ENCODE measurements at regions not wholly inside any gene's neighbourhood (a gene's known extent, or its start where the extent isn't known, plus 50 kb on each side); places are given as distances from the start of the nearest gene placed in this dataset.

DNA sequence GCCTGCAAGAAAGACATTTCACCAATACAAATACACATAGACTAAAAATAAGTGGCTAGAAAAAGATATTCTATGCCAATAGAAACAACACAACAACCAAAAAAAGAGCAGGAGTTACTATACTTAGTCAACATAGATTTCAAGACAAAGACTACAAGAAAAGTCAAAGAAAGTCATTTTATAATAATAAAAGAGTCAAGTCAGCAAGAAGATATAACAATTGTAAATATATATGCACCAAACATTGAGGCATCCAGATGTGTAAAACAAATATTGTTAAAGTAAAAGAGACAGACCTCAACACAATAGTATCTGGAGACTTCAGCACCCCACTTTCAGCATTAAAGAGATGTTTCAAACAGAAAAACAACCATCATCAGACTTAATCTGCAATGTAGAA is 104.6 kb downstream of the AMY1C start:
- DNase-seq = no peak

DNA sequence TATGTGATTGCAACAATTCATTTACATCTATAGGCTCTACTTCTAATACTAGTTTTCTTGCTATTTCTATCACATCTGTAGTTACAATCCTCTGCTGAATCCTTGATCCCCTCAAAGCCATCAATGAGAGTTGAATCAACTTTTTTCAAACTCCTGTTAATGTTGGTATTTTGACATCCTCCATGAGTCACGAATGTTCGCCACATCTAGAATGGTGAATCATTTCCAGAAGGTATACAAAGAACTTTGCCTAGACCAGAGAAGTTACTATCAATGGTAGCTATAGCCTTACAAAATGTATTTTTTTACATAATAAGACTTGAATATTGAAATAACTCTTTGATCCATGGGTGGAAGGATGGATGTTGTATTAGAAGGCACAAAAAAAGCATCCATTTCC is 110.0 kb downstream of the AMY1C start:
- no peak for DNase-seq

DNA sequence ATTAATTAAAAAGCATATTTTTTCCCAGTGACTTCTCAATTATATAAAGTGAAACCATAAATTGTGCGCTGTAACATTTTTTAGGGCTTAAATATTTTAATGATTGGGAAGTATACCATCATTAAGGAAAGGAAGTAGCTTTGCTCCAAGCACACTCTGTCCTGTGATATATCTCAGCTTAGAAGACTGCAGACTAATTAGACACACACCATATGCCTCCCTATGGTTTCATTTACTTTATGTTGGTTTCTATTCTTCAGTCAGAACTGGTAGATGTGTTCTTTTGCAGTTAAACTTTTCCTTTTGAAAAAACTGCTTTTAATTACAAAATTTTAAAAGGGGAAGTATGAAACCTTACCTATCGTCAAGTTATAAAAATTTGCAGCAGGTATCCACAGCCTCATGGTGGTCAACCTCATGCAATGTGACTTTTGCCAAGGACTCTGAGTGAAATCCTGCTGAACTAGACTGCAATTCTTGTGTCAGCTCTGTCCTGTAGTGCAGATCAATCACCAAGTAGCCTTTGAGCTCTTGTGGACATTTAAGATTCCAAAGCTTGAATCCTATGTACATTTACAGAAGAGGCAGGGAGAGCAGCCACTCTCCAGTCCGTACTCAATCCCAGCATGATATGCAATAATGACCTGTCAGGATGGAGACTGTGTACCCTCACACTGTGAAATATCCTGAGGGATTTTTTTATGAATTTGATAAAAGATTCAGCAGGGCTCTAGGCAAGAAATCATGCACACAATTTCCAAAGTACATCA is 149.1 kb downstream of the AMY1C start:
- DNase-seq = no peak

DNA sequence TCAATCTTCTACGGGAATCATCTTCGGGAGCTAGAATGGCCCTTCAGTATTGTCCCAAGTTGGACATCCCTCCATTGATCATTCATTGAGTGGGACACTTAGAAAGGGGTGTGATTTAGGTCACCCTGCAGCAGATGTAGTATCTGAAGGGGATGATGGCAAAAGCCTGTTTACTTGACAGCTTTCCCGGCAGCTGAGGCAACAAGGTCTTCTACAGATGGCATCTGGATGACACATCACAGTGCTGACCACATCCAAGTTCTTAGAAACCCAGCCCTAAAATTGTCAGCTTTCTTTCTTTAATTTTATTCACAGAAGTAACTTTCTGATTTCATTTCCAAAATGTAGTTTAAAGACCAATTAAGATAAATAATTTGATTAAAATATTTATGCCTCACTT is 150.3 kb downstream of the AMY1C start:
- DNase-seq = no peak

DNA sequence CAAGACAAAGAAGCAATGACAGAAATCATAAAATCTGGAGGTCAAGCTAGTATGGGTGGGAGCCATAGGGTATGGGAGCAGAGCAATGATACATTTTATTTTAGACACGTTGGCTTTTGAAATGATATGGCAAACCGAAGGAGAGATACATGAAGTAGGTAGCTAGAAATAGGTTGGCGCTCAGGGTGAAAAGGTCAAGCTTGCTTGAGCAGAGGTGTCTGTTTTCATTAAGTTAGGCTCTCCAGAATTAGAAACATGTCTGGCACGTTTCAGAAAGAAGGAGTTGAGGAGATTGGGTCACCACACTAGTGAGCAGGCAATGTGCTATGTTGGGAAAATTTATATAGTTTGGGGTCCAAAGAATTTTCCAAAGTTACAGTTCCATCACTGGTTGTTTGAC is 151.4 kb downstream of the AMY1C start:
- no peak for DNase-seq

DNA sequence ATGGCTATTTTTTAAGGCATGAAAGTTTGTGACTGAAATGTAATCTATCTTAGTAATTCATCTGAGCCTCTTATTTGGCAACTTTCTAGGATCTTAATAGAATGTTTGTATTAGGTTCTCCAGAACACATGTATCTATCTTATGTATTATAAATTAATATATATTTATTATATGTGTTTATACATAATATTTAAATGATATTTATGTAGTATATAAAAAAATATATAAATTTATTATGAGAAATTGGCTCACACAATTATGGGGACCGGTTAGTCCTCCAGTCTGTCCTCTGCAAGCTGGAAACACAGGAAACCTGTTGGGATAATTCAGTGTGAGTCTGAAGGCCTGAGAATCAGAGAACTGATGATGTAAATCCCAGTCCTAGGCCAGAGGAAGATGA is 155.7 kb downstream of the AMY1C start:
- no peak for DNase-seq

DNA sequence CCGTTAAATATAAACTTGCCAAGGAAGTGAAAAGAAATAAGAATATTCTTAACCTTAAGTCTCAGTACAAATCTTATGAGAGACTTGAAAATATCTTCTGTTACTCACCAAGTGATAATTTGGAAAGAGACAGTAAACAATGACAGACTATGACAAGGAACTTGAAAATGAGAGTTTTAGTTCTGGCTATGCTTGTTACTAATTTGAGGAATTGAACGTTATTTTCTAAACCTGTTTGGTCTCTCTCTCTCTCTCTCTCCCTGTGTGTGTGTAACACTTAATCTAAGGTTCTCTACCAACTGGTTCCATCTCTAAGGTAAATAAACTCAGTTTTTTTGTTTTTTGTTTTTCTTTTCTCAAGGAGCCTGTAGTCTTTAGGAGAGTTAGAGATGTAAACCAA is 161.8 kb downstream of the AMY1C start:
- DNase-seq = no peak

DNA sequence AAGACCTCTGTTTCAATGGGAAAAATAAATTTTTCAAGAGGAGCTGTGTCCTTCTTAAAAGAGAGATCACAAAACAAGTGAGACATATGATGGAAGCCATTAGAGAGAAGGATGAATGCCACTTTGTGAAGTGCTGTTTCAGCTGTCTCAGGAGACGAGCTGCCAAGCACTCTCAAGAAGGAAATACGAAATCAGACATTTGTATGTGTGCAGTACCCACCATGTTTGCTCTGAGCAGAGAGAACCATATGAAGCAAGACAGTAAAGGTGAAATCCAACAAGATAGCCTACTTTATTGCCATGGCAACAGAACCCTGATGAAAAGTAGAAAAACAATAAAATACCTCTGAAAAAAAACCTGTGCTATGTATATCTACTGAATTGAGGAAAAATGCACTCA is 168.1 kb downstream of the AMY1C start:
- DNase-seq = no peak

DNA sequence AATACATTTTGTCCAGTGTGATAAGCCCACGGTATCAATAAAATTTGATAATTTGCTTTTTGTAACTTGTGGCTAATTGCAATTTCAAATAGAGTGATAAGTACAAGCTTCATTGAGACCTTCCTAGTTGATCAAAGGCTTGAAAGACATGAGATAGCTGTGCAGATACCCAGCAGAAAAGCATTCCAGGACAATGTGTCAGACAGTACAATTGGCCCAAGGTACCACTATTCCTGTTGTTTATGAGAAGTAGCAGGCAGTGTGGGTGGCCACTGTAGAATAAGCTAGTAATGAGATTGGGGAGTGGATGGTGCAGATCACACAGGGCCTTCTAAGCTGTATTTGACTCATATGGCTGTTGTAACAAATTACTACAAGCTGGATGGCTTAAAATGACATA is 182.2 kb downstream of the AMY1C start:
- no peak for DNase-seq

DNA sequence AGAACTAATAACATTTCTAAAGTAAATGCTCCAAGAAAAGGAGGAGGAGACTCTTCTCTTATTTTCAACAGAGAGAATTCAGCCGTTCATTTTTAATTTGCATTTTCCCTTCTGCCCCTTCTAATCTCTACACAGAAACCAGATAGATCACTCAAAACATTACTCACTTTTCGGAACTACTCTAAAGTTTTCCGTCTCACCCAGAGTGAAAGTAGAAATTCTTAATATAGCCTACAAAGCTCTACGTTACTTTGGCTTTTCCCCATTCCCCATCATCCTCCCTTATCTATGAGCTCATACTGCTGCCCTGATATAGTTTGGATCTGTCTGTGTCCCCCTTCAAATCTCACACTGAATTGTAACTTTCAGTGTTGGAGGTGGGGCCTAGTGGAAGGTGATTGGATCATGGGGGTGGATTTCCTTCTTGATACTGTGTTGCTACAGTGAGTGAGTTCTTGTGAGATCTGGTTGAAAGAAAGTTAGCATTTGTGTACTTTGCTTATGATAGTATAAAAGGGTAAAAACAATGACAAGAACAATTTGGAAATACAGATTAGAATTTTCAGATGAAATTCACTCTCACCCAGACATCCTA is 188.2 kb downstream of the AMY1C start:
- DNase-seq = no peak

DNA sequence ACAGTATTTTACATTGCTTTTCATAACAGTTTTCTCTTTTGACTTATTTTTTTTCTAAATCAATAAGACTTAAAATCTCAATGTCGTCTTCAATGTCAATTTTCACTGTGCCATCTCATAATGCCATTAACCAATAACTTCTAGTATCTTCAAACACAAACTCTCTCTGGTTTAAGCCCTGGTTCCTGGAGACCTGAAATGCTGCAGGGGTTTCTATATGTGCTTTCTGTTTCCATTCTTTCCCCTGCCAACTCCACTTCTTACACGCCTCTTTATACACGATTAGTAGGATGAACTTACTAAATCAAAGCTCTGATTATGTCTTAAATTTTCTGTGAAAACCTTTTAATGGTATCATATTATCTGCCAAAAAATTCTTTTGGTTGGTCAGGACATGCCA is 191.4 kb downstream of the AMY1C start:
- DNase-seq = no peak

DNA sequence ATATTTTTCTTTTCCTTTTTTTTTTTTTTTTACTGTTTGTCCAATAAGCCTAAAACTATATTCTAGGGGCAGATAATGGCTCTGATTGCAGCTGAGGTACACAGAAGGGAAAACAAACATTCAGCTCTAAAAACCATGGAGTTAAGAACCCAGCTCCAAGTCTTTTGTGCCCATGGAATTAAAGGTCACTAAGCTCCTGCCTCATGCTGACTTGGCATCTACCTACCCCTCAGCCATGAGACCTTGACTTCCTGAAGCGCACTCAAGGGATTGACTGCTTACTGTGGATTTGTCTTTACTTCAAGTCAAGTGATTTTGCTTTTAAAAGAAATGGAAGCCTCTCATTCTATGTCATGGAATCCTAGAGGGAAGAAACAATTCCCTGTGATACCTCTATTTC is 192.3 kb downstream of the AMY1C start:
- DNase-seq = no peak

DNA sequence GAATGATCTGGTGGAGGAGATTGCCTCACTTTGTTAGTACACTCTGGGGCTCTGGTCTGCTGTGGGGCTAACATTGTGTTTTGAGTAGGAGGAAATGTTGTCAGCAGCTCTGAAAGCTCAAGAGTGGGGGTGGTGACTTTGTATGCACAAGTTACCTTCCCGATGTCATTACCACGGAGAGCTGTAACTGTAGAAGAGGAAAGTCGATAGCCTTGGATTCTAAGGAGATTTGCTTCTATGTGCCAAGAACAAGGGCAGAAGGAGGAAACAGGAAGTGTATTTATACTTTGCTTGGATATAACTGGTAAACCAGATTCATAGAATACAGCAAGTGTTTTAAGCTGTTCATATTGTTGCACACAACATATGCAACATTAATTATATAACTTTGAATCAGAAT is 196.1 kb downstream of the AMY1C start:
- no peak for DNase-seq

DNA sequence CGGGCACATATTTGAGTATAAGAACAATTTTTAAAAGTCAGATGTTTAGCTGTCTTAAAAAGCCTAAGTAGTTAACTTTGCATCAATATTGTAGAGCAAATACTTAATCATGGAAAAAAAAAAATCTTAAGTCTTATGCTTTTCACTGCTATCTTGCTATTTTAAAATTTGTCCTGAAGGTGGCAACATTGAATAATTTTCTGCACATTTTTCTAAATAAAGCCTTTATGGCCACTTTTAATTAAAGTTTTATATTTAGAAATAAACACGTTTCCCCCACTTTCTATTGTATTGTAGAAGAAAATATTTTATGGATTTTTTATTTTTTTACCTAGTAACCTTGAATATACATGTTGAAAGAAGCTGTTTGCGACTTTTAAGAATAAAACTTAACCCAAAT is 198.8 kb downstream of the AMY1C start:
- DNase-seq = no peak

DNA sequence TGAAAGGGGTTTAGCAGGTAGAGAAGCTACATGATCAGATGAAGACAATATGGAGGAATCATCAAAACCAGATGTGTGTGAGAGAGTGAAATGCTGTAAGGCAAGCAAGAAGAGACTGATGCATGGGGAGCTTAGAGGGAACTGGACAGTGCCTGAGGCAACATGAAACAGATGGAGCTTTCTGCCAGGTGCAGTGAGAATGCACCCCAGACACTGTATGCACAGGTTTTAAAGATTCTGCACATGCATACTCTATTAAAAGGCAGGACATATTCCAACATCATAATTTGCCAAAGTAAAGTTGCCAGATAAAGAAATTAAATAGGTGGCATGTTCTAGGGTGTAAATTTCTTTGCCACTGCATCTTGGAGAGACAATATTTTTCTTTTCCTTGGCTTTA is 200.1 kb downstream of the AMY1C start:
- no peak for DNase-seq

DNA sequence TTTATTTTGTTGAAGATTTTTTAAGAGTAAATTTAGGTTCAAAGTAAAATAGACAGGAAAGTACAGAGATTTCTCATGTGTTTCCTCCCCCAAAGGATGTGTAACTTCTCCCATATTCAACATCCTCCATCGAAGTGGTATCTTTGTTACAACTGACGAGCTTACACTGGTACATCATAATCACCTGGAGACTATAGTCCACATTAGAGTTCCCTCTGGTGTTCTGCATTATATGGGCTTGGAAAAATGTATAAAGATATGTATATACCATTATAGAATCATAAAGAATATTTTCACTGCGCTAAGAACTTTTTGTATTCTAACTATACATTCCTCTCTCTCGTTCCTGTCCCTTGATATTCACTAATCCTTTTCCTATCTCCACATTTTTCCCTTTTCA is 203.7 kb downstream of the AMY1C start:
- DNase-seq = no peak

DNA sequence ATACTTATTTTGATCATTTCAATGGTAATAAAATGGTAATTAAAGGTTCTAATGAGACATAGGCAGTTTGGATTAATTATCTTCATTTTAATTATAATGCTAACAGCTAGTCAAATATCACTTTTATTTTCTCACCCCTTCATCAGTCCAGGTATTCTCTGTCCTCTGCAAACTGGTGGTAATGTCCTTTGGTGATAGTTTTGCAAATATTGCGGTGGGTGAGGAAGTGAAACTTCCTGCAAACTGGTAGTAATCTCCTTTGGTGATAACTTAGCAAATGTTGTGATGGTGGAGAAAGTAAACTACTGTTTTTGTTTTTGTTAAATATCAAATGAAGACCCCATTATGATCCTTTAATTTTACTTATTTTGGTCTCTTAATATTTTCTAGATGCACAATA is 209.0 kb downstream of the AMY1C start:
- DNase-seq = no peak

DNA sequence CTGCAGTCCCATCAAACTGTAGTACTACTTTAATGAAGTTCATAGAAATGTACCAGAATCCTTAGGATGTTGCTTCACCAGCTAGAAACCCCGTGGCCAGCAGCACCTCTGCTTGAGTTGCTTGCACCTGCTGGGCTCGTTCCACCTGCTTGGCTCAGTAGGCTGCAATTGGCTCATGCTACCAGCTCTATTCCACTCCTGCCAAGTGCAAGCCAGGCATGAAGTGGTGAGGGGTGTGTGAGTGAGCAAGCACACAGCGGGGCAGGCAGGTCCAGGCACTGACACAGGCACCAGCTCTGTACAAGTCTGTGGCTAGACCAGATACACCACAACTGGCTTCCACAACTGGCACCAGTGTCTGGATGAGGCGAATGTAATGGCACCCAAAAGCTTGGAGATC is 209.9 kb downstream of the AMY1C start:
- no peak for DNase-seq

DNA sequence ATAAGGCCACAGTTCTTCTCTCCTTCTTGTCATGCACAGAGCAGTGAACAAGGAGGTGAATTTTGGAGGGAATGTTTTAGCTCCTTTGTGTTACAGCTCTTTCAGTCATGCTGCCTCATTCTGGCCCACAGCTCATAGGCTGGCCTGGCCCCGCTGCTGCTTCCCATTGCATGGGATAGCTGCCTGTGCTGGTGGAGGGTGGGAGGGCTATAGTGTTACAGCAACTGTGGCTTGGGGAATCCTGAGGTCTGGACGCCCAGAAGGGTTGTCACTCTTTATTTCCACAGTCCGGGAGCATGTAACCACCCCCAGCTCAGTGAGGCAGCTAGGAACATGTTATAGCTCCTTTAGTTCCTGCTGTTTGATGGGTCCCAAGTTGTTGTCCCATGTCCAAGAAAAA is 210.3 kb downstream of the AMY1C start:
- no peak for DNase-seq

DNA sequence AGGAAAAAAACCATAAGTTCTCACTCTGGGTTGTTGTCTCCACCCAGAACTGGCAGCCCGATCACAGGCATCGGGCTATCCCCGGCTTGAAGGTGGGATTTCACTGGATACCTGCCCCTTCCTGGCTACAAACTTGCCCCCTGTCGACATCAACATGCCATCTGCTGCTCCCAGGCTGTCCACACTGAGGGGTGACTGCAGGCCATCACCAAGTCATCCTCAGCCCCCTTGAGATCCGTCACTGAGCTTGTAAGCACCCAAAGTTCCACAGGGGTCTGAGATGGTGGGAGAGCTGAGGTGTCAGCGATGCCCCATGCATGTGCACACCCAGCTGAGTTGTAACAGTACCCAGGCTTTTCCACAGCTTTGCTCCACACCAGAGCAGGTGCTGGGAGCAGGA is 211.0 kb downstream of the AMY1C start:
- DNase-seq = no peak

DNA sequence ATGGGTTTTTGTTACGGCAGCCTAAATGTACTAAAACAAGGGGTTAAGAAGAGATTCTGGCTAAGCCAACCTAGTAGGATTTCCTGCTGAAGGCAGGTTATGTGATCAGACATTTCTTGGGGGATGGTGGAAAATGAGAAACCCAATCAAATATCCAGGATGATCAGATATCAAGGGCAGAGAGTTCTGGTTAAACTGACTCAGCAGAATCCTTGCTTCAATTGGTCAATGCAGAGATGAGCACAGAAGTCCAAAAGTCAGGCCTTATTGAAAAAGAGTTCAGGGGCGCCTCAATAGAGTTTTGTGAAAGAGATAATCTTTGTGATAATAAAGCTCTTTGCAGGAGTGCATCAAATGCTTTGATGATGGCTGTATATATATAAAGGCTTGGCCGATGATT is 237.1 kb downstream of the AMY1C start:
- no peak for DNase-seq

DNA sequence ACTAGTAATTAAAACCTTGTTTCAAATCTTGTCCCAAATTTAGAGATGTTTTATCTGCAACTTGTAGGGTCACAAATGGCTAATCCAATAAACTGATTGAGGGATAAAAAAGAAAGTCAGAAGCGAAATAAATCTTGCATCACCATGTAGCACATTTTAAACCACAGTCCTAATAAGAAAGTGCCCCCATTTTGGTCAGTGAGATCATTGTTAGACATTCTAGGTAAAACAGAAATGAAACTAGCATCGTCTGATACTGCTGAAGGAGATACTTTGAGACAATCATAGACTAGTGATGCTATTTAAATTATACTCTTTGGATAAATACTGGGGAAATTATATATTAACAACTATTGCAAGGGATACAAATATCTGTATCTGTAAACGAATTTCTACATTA is 247.9 kb downstream of the AMY1C start:
- DNase-seq = no peak

DNA sequence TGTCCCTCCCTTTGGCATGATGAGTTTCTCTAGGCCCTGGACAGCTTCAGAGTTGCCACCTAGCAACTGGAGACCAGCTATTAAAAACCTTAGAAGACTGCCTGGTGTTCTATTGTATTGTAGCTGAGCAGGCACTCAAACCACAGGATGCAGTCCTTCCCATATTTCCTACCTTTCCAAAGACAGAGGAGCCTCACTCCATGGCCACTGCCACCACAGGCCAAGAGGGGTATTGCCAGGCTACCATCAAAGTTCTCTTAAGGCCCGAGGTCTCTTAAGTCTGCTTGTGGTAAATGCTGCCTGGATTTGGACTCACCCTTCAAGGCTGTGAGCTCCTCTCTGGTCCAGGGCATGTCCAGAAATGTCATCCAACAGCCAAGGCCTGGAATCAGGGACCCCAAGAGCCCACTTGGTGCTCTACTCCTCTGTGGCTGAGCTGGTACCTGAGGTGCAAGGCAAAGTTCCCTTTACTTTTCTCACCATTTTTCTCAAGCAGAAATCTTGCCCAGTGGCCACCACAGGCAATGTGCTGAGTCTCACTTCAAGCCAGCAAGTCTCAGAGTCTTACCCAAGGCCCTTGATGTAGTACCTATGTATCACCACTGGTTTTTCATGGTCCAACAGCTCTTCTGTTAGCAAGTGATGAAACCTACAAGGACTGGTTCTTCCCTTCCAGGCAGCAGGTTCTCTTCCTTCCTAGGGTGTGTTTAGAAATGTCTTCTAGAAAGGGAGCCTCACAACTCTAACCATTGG is 269.4 kb downstream of the AMY1C start:
- no peak for DNase-seq

DNA sequence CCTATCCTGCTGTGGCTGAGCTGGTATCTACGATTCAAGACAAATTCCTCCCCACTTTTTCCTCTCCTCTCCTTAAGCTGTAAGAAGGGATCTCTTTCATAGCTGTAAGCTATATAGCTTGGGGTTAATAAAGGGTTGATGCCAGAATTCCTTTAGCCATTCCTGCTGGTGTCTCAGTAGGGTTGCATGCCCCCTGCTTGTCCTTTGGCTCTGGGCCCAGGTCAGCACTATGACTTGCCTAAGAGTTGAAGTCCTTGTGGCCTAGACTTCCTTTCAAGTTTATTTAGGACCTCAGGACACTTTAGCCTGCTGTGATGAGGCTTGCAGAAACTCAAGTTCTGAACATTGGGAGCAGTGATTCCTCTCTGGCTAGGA is 270.0 kb downstream of the AMY1C start:
- no peak for DNase-seq

Data from T-helper 1 cell (primary cell).